ENCODE measurements at regions not wholly inside any gene's neighbourhood (a gene's known extent, or its start where the extent isn't known, plus 50 kb on each side); places are given as distances from the start of the nearest gene placed in this dataset.

GRCh38 chr5:115064380-115064779 is 105.3 kb downstream of the TRIM36 start:
- Mint-ChIP-seq H3K9me3 (peaks cover 3% of the 10 kb centered on the region; the same call in 1 of the 2 replicates), H3K27me3 (ENCODE audit: low read depth) (no peaks in the 10 kb centered on the region), H3K36me3 (no peaks in the 10 kb centered on the region), H3K4me3 (no peak overlapping the region), H3K4me1 (peaks cover 8% of the 10 kb centered on the region), H3K27ac (no peak overlapping the region)
- ATAC-seq: no peak
- POLR2A ChIA-PET: no interaction called here
- CTCF ChIA-PET: no interaction called here
- TF ChIP-seq ATF2 (CRISPR knock-in tag; IDR thresholded peaks at IDR 0.05; ENCODE audit: borderline replicate concordance, low read depth): no peak
- TF ChIP-seq FOXP1 (CRISPR knock-in tag; IDR thresholded peaks at IDR 0.05; ENCODE audit: borderline replicate concordance): no peak
- no peak for TF ChIP-seq EMX1 (CRISPR knock-in tag; IDR thresholded peaks at IDR 0.05)
- no peak for TF ChIP-seq ZNF416 (CRISPR knock-in tag; IDR thresholded peaks at IDR 0.05)
- TF ChIP-seq ZBTB43 (CRISPR knock-in tag; IDR thresholded peaks at IDR 0.05): no peak
- no peak for TF ChIP-seq HMGA2 (CRISPR knock-in tag; IDR thresholded peaks at IDR 0.05)
- TF ChIP-seq ZNF671 (CRISPR knock-in tag; IDR thresholded peaks at IDR 0.05): no peak
- TF ChIP-seq PRDM15 (CRISPR knock-in tag; IDR thresholded peaks at IDR 0.05): no peak
- TF ChIP-seq SMAD4 (CRISPR knock-in tag; IDR thresholded peaks at IDR 0.05): no peak
- DNase-seq (ENCODE audit: low spot score): no peak

GRCh38 chr5:115054387-115054951 is 115.2 kb downstream of the TRIM36 start:
- CTCF ChIA-PET: interaction anchor here (1.4 kb wide), 1 partner anchor 14 kb away, joined by 3 read pairs; no protein-coding TSS in a partner anchor
- H3K27ac Mint-ChIP-seq: no peak overlapping the region

More at GRCh38 chr5:115054387-115054951, 115.2 kb downstream of the TRIM36 start:
- peaks cover 16% of the 10 kb centered on the region for H3K9me3 Mint-ChIP-seq
- no peaks in the 10 kb centered on the region for H3K27me3 Mint-ChIP-seq (ENCODE audit: low read depth)
- H3K4me3 Mint-ChIP-seq: no peak overlapping the region
- ATAC-seq: no peak
- H3K36me3 Mint-ChIP-seq: no peaks in the 10 kb centered on the region
- peaks cover 21% of the 10 kb centered on the region for H3K4me1 Mint-ChIP-seq
- TF ChIP-seq HMGXB4 (CRISPR knock-in tag; IDR thresholded peaks at IDR 0.05) (no peak), ZNF425 (CRISPR knock-in tag; conservative IDR thresholded peaks at IDR 0.05) (no peak), MAX (CRISPR knock-in tag; IDR thresholded peaks at IDR 0.05) (no peak), SMAD3 (CRISPR knock-in tag; IDR thresholded peaks at IDR 0.05; ENCODE audit: borderline replicate concordance) (no peak), FOXJ3 (CRISPR knock-in tag; IDR thresholded peaks at IDR 0.05; ENCODE audit: borderline replicate concordance) (no peak), NFATC4 (CRISPR knock-in tag; IDR thresholded peaks at IDR 0.05) (no peak), ZNF263 (CRISPR knock-in tag; IDR thresholded peaks at IDR 0.05; ENCODE audit: low read depth) (no peak), ZNF121 (CRISPR knock-in tag; IDR thresholded peaks at IDR 0.05) (no peak), GABPB1 (CRISPR knock-in tag; IDR thresholded peaks at IDR 0.05) (no peak), GRHL2 (CRISPR knock-in tag; IDR thresholded peaks at IDR 0.05; ENCODE audit: insufficient replicate concordance, severe bottlenecking) (no peak), CDX4 (CRISPR knock-in tag; IDR thresholded peaks at IDR 0.05; ENCODE audit: borderline replicate concordance) (no peak)
- POLR2A ChIA-PET: no interaction called here
- DNase-seq (ENCODE audit: low spot score): no peak
